ENCODE measurements at regions not wholly inside any gene's neighbourhood (a gene's known extent, or its start where the extent isn't known, plus 50 kb on each side); places are given as distances from the start of the nearest gene placed in this dataset.
"Not testable (repeated sequence)": the region's sequence is repeated elsewhere in the genome, so short reads cannot be mapped to it uniquely, and the experiment has no call there.

DNA sequence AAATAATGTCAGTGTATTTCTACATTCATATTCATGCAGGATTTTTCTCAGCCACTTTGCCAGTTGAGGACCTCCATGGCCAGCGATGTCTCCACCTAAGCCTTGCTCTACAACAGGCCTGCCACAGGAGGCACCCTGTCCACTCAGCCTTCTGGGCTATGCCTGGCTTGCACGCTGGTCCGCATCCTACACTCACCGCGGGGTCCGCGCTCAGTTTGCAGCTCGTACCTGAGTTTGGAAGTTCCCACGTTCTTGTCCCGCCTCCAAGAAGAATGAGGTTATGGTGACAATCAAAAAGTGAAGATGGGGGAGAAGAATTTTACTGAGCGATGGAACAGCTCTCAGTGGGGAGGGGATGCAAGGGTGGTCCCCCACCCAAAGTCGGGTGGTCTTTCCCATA lies 93.6 kb upstream of the GRIK1 start:
- Histone ChIP-seq H3K36me3 (ENCODE audit: control insufficient read depth in 4 of 4, insufficient read depth in 4 of 4, low read length in 4 of 4) (no peaks in the 10 kb centered on the region), H3K4me1 (ENCODE audit: control insufficient read depth in 5 of 5, insufficient read depth in 5 of 5, low read length in 5 of 5) (no peaks in the 10 kb centered on the region), H3K27ac (ENCODE audit: low read depth in 1 of 2, low read length in 1 of 2) (no peak overlapping the region), H3K9me3 (ENCODE audit: control insufficient read depth in 4 of 4, insufficient read depth in 3 of 4, low read length in 3 of 4) (peaks cover 0 to 3% (median 0%) of the 10 kb centered on the region in 4 donors), H3K27me3 (ENCODE audit: control insufficient read depth in 3 of 3, insufficient read depth in 3 of 3, low read length in 2 of 3) (no peaks in the 10 kb centered on the region), H3K4me3 (no peak overlapping the region), H3K9ac (ENCODE audit: insufficient read depth in 1 of 2, low read length in 2 of 2) (no peak overlapping the region)
- ATAC-seq (ENCODE audit: insufficient read depth, low FRiP score) (no peak), DNase-seq (no peak)
- whole genome bisulfite sequencing, 2 donors: 92 to 95% methylated on average over 12 of the region's 12 CpGs
- TF ChIP-seq CTCF (IDR thresholded peaks at IDR 0.05; ENCODE audit: control extremely low read depth, extremely low read depth): no peak

GRCh38 chr21:30030416-30030815 lies 90.6 kb upstream of the GRIK1 start:
- Histone ChIP-seq H3K36me3 (ENCODE audit: control insufficient read depth in 4 of 4, insufficient read depth in 4 of 4, low read length in 4 of 4) (no peaks in the 10 kb centered on the region), H3K9ac (ENCODE audit: insufficient read depth in 1 of 2, low read length in 2 of 2) (no peak overlapping the region), H3K4me3 (no peak overlapping the region), H3K27me3 (ENCODE audit: control insufficient read depth in 3 of 3, insufficient read depth in 3 of 3, low read length in 2 of 3) (no peaks in the 10 kb centered on the region), H3K27ac (ENCODE audit: low read depth in 1 of 2, low read length in 1 of 2) (no peak overlapping the region), H3K9me3 (ENCODE audit: control insufficient read depth in 4 of 4, insufficient read depth in 3 of 4, low read length in 3 of 4) (peaks cover 0 to 3% (median 0%) of the 10 kb centered on the region in 4 donors), H3K4me1 (ENCODE audit: control insufficient read depth in 5 of 5, insufficient read depth in 5 of 5, low read length in 5 of 5) (no peaks in the 10 kb centered on the region)
- 72 to 81% methylated on average over 6 of the region's 6 CpGs for WGBS, 2 donors
- TF ChIP-seq CTCF (IDR thresholded peaks at IDR 0.05; ENCODE audit: control extremely low read depth, extremely low read depth): no peak
- no peak for DNase-seq
- no peak for ATAC-seq (ENCODE audit: insufficient read depth, low FRiP score)

DNA sequence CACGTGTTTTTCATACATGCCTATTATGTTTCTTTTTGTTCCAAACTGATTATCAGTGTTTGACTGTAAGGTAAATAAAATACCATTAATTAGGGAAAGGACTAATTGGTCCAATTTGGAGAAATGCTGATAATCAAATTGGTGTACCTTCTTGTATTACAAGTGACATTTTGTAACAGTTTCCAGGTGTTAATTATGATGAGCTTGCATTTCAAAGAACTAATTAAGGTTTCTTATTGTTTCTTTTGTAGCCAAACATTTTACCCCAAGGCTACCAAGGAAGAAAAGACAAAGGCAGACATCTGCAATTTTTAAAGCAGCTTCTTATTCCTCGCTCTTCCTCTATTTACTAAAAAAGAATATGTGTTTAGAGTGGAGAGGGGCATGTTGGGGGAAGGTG lies 88.7 kb upstream of the GRIK1 start:
- Histone ChIP-seq H3K4me3 (no peak overlapping the region), H3K9ac (ENCODE audit: insufficient read depth in 1 of 2, low read length in 2 of 2) (no peak overlapping the region), H3K27ac (ENCODE audit: low read depth in 1 of 2, low read length in 1 of 2) (no peak overlapping the region), H3K36me3 (ENCODE audit: control insufficient read depth in 4 of 4, insufficient read depth in 4 of 4, low read length in 4 of 4) (no peaks in the 10 kb centered on the region), H3K9me3 (ENCODE audit: control insufficient read depth in 4 of 4, insufficient read depth in 3 of 4, low read length in 3 of 4) (peaks cover 0 to 3% (median 0%) of the 10 kb centered on the region in 4 donors), H3K27me3 (ENCODE audit: control insufficient read depth in 3 of 3, insufficient read depth in 3 of 3, low read length in 2 of 3) (no peaks in the 10 kb centered on the region), H3K4me1 (ENCODE audit: control insufficient read depth in 5 of 5, insufficient read depth in 5 of 5, low read length in 5 of 5) (no peaks in the 10 kb centered on the region)
- TF ChIP-seq CTCF (IDR thresholded peaks at IDR 0.05; ENCODE audit: control extremely low read depth, extremely low read depth): no peak
- DNase-seq (no peak), ATAC-seq (ENCODE audit: insufficient read depth, low FRiP score) (no peak)
- WGBS, 2 donors: 82 to 89% methylated on average over 2 of the region's 2 CpGs

DNA sequence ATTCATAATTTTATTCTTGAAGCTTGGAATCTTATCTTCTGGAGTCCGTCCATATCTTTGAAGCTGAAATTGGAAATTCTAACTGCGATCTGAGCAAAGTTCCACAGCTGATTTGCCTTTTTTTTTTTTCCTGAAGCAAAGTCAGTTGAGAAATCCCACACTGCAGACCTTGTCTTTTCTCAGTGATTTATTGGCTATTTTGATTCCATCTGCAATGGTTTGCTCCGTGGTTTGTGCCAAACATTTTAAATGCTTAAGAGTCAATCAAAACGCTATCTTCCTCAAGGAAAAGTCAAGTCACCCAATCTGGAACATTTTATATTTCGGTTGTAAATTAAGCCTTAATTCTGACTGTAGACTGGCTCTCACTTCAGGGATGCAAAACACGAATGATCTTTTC lies 88.2 kb upstream of the GRIK1 start:
- TF ChIP-seq CTCF (IDR thresholded peaks at IDR 0.05; ENCODE audit: control extremely low read depth, extremely low read depth): no peak
- WGBS, 2 donors: 71 to 76% methylated on average over 6 of the region's 6 CpGs

DNA sequence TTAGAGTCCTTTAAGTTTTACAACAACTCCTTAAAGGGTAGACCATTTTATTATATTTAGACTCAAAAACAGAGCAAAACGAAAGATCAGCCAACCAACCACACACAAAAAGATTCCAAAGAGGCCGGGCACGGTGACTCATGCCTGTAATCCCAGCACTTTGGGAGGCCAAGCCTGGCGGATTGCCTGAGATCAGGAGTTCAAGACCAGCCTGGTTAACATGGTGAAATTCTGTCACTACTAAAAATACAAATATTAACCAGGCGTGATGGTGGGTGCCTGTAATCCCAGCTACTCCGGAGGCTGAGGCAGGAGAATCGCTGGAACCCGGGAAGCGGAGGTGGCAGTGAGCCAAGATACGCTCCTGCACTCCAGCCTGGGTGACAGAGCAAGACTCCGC lies 83.3 kb upstream of the GRIK1 start:
- DNase-seq: not testable (repeated sequence)
- WGBS, 2 donors: 83 to 85% methylated on average over 11 of the region's 11 CpGs

More for the DNA sequence above, 88.2 kb upstream of the GRIK1 start:
- no peak for DNase-seq
- no peak overlapping the region for H3K4me3 ChIP-seq
- H3K27ac ChIP-seq (ENCODE audit: low read depth in 1 of 2, low read length in 1 of 2): no peak overlapping the region
- no peaks in the 10 kb centered on the region for H3K4me1 ChIP-seq (ENCODE audit: control insufficient read depth in 5 of 5, insufficient read depth in 5 of 5, low read length in 5 of 5)
- no peak for ATAC-seq (ENCODE audit: insufficient read depth, low FRiP score)
- H3K36me3 ChIP-seq (ENCODE audit: control insufficient read depth in 4 of 4, insufficient read depth in 4 of 4, low read length in 4 of 4): no peaks in the 10 kb centered on the region
- H3K9ac ChIP-seq (ENCODE audit: insufficient read depth in 1 of 2, low read length in 2 of 2): no peak overlapping the region
- no peaks in the 10 kb centered on the region for H3K9me3 ChIP-seq (ENCODE audit: control insufficient read depth in 4 of 4, insufficient read depth in 3 of 4, low read length in 3 of 4)
- H3K27me3 ChIP-seq (ENCODE audit: control insufficient read depth in 3 of 3, insufficient read depth in 3 of 3, low read length in 2 of 3): no peaks in the 10 kb centered on the region

More for the DNA sequence above, 83.3 kb upstream of the GRIK1 start:
- H3K9me3 ChIP-seq (ENCODE audit: control insufficient read depth in 4 of 4, insufficient read depth in 3 of 4, low read length in 3 of 4); H3K27ac ChIP-seq (ENCODE audit: low read depth in 1 of 2, low read length in 1 of 2); H3K36me3 ChIP-seq (ENCODE audit: control insufficient read depth in 4 of 4, insufficient read depth in 4 of 4, low read length in 4 of 4); H3K4me1 ChIP-seq (ENCODE audit: control insufficient read depth in 5 of 5, insufficient read depth in 5 of 5, low read length in 5 of 5); H3K27me3 ChIP-seq (ENCODE audit: control insufficient read depth in 3 of 3, insufficient read depth in 3 of 3, low read length in 2 of 3); H3K9ac ChIP-seq (ENCODE audit: insufficient read depth in 1 of 2, low read length in 2 of 2); ATAC-seq (ENCODE audit: insufficient read depth, low FRiP score); H3K4me3 ChIP-seq: not testable (repeated sequence)
